Type B pancreatic cell (in vitro differentiated cells): ENCODE measurements at regions not wholly inside any gene's neighbourhood (a gene's known extent, or its start where the extent isn't known, plus 50 kb on each side); places are given as distances from the start of the nearest gene placed in this dataset.

Source experiments
- DNase-seq: peaks from one replicate; pipeline ENCODE4 v3.0.0; 2021; ENCODE audit warnings: mixed read lengths; ENCODE audit not compliant: unreplicated experiment; ENCODE audit errors: extremely low spot score
- H3K27ac Mint-ChIP-seq: 2 replicates; pipeline ENCODE4 v1.8.0; 2021; ENCODE audit warnings: mild to moderate bottlenecking, mixed read lengths
- H3K27me3 Mint-ChIP-seq: 2 replicates; pipeline ENCODE4 v1.8.0; 2021; ENCODE audit warnings: mixed read lengths
- H3K36me3 Mint-ChIP-seq: 2 replicates; pipeline ENCODE4 v1.8.0; 2021; ENCODE audit warnings: mixed read lengths
- H3K4me1 Mint-ChIP-seq: one replicate; pipeline ENCODE4 v1.8.0; 2021; ENCODE audit warnings: mixed read lengths; ENCODE audit not compliant: unreplicated experiment
- H3K4me3 Mint-ChIP-seq: 2 replicates; pipeline ENCODE4 v1.8.0; 2021; ENCODE audit warnings: mild to moderate bottlenecking, mixed read lengths
- H3K9me3 Mint-ChIP-seq: 2 replicates; pipeline ENCODE4 v1.8.0; 2021; ENCODE audit warnings: mixed read lengths
- TF ChIP-seq, protein P1 (sequence below): fragments of 200-600 bp; sonication (generic); conservative IDR thresholded peaks from 2 replicates; pipeline ENCODE4 v1.5.0; 2021; ENCODE audit warnings: antibody characterized with exemption, mild to moderate bottlenecking

- no peak overlapping the region for H3K4me3 Mint-ChIP-seq
- DNase-seq, result no peak
- H3K9me3 Mint-ChIP-seq, result peaks cover 6% of the 10 kb centered on the region
- no peaks in the 10 kb centered on the region for H3K36me3 Mint-ChIP-seq
- peaks cover 40% of the 10 kb centered on the region for H3K4me1 Mint-ChIP-seq
- peaks cover 11% of the 10 kb centered on the region for H3K27me3 Mint-ChIP-seq
- no peak overlapping the region for H3K27ac Mint-ChIP-seq
- TF ChIP-seq, protein P1, sequence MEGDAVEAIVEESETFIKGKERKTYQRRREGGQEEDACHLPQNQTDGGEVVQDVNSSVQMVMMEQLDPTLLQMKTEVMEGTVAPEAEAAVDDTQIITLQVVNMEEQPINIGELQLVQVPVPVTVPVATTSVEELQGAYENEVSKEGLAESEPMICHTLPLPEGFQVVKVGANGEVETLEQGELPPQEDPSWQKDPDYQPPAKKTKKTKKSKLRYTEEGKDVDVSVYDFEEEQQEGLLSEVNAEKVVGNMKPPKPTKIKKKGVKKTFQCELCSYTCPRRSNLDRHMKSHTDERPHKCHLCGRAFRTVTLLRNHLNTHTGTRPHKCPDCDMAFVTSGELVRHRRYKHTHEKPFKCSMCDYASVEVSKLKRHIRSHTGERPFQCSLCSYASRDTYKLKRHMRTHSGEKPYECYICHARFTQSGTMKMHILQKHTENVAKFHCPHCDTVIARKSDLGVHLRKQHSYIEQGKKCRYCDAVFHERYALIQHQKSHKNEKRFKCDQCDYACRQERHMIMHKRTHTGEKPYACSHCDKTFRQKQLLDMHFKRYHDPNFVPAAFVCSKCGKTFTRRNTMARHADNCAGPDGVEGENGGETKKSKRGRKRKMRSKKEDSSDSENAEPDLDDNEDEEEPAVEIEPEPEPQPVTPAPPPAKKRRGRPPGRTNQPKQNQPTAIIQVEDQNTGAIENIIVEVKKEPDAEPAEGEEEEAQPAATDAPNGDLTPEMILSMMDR, result no peak
Observed at GRCh38 chr10:44014644-44015250, 366.1 kb upstream of the ZNF32 start.

GRCh38 chr10:44013981-44014380, 365.3 kb upstream of the ZNF32 start:
- no peak overlapping the region for H3K27ac Mint-ChIP-seq
- peaks cover 12% of the 10 kb centered on the region for H3K27me3 Mint-ChIP-seq
- no peak for DNase-seq
- no peaks in the 10 kb centered on the region for H3K9me3 Mint-ChIP-seq
- no peaks in the 10 kb centered on the region for H3K36me3 Mint-ChIP-seq
- TF ChIP-seq, protein P1, result no peak
- peaks cover 48% of the 10 kb centered on the region for H3K4me1 Mint-ChIP-seq
- H3K4me3 Mint-ChIP-seq, result no peak overlapping the region

- no peak overlapping the region for H3K4me3 Mint-ChIP-seq
- H3K9me3 Mint-ChIP-seq, result no peaks in the 10 kb centered on the region
- peaks cover 12% of the 10 kb centered on the region for H3K27me3 Mint-ChIP-seq
Observed at GRCh38 chr10:44012921-44013320, 364.2 kb upstream of the ZNF32 start.

DNA sequence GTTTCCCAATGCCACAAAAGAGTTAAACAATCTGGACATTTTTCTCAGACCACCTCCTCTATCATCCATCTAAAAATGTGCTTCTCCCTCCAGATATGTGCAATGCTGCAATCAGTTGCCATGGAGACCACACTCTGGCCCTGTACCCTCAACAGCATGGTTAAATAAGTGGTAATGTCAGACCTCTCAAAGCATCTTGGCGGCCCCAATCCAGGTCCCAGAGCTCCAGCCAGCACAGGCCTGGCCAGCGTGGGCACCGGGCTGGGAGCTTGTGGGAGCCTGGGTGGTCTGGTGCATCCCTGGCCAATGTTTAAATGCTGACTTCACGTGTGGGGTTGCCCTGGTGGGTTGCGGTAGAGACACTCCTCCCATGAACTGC, 362.9 kb upstream of the ZNF32 start:
- Mint-ChIP-seq H3K27me3 (peaks cover 18% of the 10 kb centered on the region), H3K4me1 (peaks cover 58% of the 10 kb centered on the region), H3K4me3 (no peak overlapping the region), H3K27ac (no peak overlapping the region), H3K9me3 (no peaks in the 10 kb centered on the region), H3K36me3 (no peaks in the 10 kb centered on the region)
- TF ChIP-seq, protein P1, result no peak
- DNase-seq, result no peak

More at GRCh38 chr10:44012921-44013320, 364.2 kb upstream of the ZNF32 start:
- TF ChIP-seq, protein P1, result no peak
- H3K36me3 Mint-ChIP-seq, result no peaks in the 10 kb centered on the region
- no peak for DNase-seq
- no peak overlapping the region for H3K27ac Mint-ChIP-seq
- H3K4me1 Mint-ChIP-seq, result peaks cover 56% of the 10 kb centered on the region

- Mint-ChIP-seq H3K27me3 (peaks cover 19% of the 10 kb centered on the region), H3K4me3 (no peak overlapping the region), H3K27ac (no peak overlapping the region), H3K4me1 (peaks cover 55% of the 10 kb centered on the region), H3K9me3 (no peaks in the 10 kb centered on the region), H3K36me3 (no peaks in the 10 kb centered on the region)
- DNase-seq, result no peak
- TF ChIP-seq, protein P1, result no peak
Observed at GRCh38 chr10:44010873-44011602, 362.4 kb upstream of the ZNF32 start.
